NCI-H345 treated with DMSO at 0.1 percent for 48 hours (cell line): ENCODE measurements at regions not wholly inside any gene's neighbourhood (a gene's known extent, or its start where the extent isn't known, plus 50 kb on each side); places are given as distances from the start of the nearest gene placed in this dataset.

ENCODE experiments used
- DNase-seq: peaks from one replicate; lab custom pipeline; 2025; ENCODE audit not compliant: unreplicated experiment; lab: John Stamatoyannopoulos, UW

DNA sequence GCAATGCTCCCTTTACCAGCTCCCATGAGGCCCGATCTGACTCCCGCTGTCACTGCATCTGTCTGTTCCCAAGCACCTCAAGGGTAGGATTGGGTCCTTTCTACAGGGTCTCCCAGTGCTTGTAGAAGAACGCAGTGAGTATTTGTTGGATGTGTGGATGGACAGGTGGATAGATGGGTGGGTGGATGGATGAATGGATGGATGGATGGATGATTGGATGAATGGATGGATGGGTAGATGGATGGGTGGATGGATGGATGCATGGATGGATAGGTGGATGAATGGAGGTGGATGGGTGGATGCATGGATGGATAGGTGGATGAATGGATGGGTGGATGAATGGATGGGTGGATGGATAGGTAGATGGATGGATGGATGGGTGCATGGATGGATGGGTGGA, 91.6 kb downstream of the HS1BP3 start:
- no peak for DNase-seq

GRCh38 chr2:20560011-20560410, 90.9 kb downstream of the HS1BP3 start:
- DNase-seq = no peak

- DNase-seq = no peak
Observed at GRCh38 chr2:20560891-20561636, 89.8 kb downstream of the HS1BP3 start.

GRCh38 chr2:20561637-20562454, 89.1 kb downstream of the HS1BP3 start:
- DNase-seq = no peak

DNA sequence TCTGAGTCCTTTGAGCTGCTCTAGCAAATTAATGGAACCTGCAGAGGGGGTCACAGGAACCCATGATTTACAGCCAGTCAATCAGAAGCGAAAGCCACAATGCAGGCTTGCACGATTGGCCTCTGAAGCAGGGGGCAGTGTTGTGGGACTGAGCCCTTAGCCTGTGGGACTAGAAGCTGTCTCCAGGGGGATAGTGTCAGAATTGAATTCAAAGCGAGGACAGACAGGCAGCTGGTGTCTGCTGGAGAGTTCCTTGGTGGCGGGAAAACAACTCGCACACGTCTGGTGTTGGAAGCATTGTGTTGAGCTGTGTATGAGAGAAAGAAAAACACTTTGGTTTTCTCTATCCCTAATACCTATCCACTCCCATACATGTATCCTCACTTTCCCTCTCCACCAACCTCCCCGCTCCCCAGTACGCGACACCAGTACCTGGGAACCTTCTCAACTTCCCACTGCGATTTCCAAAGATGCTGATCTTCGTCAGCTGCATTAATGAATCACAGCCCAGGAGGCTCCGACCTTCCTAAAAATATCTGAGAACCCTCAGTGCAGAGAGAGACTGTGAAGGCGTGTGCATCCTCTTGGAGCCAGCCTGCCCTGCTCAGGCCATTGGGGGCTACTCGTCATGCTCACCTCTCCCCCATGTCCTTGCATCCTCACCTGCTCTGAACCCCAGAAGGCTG, 88.2 kb downstream of the HS1BP3 start:
- DNase-seq = no peak

DNA sequence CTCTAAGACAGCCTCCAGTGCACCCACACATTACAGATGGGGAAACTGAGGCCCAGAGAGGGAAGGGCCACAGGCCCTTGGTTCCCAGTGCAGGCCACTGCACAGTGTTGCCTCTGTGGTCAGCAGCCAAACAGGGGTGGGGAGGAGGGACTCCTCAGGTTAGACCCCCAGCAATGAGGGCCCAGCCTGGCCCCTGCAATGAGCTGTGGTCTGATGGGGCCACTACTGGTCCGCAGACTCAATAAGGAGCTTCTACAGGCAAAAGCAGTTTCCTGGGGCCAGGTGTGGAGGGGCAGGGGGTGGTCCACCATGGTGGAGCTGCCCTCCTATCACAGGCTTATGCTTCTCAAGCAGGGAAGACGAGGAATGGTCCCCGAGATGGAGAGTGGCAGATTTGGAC, 87.6 kb downstream of the HS1BP3 start:
- no peak for DNase-seq

- DNase-seq = no peak
Observed at GRCh38 chr2:20563833-20564232, 87.1 kb downstream of the HS1BP3 start.

DNA sequence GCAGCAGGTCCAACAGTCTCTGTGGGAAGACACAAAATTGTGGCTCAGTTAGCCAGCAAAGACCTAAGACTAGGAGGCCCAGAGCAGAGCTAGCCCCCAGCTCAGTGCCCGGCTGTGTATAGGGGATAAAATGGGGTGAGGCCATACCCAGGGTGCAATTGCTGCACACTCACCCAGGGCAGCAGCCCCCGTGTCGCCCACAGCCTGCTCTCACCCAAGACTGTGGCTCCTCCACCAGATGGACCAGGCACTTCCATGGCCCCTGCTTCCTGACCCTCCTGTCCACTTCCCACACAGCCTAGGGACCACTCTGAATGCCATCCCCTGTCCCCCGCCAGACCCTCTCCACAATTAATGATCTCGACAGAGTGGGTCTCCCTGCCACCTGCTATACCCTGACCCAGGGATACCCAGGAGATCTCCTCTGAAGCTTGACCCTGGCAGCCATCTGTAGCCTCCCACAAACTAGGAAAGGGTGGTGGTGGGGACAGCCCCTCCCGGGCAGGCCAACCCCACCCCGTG, 85.7 kb downstream of the HS1BP3 start:
- DNase-seq = no peak

DNA sequence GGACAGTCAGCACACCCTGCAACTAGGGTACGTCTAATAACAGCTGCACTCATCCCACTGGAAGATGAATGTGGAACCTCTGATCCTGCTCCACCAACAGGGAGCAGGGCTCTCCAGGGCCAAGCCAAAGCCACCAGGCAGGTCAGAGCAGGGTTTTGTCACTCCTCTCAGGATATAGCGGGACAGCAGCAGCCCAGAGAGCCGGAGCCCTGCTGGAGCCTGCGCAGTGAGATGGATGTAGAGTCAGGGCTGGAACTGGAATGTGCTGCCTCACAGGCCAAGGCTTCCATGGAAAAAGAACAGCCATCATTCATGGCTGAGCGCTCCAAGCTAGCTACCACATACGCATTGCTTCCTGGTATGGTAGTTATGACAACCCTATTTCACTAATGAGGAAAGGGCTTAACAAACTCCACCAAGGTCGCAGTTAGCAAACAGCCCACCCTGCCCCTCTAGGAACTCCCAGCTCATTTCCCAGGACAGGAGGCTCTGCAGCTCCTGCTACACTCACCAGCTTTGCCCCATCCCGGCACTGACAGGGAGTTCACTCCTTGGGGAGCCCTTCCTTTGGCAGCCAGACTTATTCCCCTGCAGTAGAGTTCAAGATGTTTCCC, 85.2 kb downstream of the HS1BP3 start:
- DNase-seq = no peak

- DNase-seq = no peak
Observed at GRCh38 chr2:20566331-20566730, 84.6 kb downstream of the HS1BP3 start.

- DNase-seq = no peak
Observed at GRCh38 chr2:20567159-20567925, 83.6 kb downstream of the HS1BP3 start.
